ENCODE measurements at regions not wholly inside any gene's neighbourhood (a gene's known extent, or its start where the extent isn't known, plus 50 kb on each side); places are given as distances from the start of the nearest gene placed in this dataset.

GRCh38 chr6:156309017-156309416 lies 468.2 kb upstream of the ARID1B start:
- Histone ChIP-seq H3K27ac (ENCODE audit: control insufficient read depth, insufficient read depth, low read length) (no peak overlapping the region), H3K27me3 (ENCODE audit: control insufficient read depth, extremely low read depth, insufficient read depth, low read length) (no peaks in the 10 kb centered on the region), H3K9me1 (ENCODE audit: control insufficient read depth, extremely low read depth, insufficient read depth, low read length) (no peaks in the 10 kb centered on the region), H3K36me3 (ENCODE audit: control insufficient read depth in 2 of 2, extremely low read depth in 1 of 2, insufficient read depth in 2 of 2, low read length in 2 of 2) (no peaks in the 10 kb centered on the region), H3K79me2 (ENCODE audit: control insufficient read depth, insufficient read depth, low read length) (no peaks in the 10 kb centered on the region), H3K9me3 (ENCODE audit: control insufficient read depth, low read depth, low read length) (no peaks in the 10 kb centered on the region), H3K4me1 (ENCODE audit: control insufficient read depth, extremely low read depth, insufficient read depth, low read length) (no peaks in the 10 kb centered on the region), H3K4me2 (ENCODE audit: control insufficient read depth, extremely low read depth, insufficient read depth, low read depth, low read length) (no peak overlapping the region), H3K9ac (ENCODE audit: control insufficient read depth, extremely low read depth, insufficient read depth, low read length) (no peak overlapping the region), H4K20me1 (ENCODE audit: control insufficient read depth, extremely low read depth, insufficient read depth, low read length) (no peaks in the 10 kb centered on the region), H3K4me3 (ENCODE audit: control insufficient read depth in 2 of 3, extremely low read depth in 1 of 3, insufficient read depth in 2 of 3, low read depth in 1 of 3, low read length in 3 of 3) (no peak overlapping the region), H2AFZ (ENCODE audit: control insufficient read depth, low read length) (no peak overlapping the region)
- dilution Hi-C loops (cut with MboI; ENCODE audit: extremely low pct_ligation_motif_present, low sequenced_read_pairs), result no loop called here
- TF ChIP-seq CTCF (optimal IDR thresholded peaks at IDR 0.05 in 1 of 3, IDR thresholded peaks at IDR 0.05 in 1 of 3, conservative IDR thresholded peaks at IDR 0.05 in 1 of 3; ENCODE audit: extremely low read depth in 1 of 3, insufficient read depth in 2 of 3, low read length in 3 of 3) (no peak), EZH2 (IDR thresholded peaks at IDR 0.05; ENCODE audit: low read length) (no peak)
- FAIRE-seq (no peak), DNase-seq (ENCODE audit: low read depth, low spot score) (no peak)

DNA sequence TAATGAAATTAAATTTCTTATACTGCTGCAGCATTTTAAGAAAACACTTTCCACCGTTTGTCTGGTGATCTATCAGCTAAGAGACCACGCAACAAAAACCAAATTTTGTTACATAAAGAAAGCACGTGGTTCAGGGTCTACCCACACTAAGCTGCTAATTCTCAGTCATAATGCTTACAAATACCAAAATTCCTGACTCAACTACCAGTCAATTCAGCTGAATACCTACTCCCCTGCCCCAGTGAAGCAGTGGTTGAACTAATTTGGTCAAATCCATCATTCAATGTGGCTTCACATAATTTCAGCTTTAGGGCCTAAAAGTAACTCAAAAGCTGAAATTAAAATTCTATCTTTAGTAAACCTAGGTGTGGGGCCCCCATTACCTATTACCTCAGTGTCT lies 468.6 kb upstream of the ARID1B start:
- Histone ChIP-seq H3K27me3 (ENCODE audit: control insufficient read depth, extremely low read depth, insufficient read depth, low read length) (no peaks in the 10 kb centered on the region), H3K9me1 (ENCODE audit: control insufficient read depth, extremely low read depth, insufficient read depth, low read length) (no peaks in the 10 kb centered on the region), H4K20me1 (ENCODE audit: control insufficient read depth, extremely low read depth, insufficient read depth, low read length) (no peaks in the 10 kb centered on the region), H3K79me2 (ENCODE audit: control insufficient read depth, insufficient read depth, low read length) (no peaks in the 10 kb centered on the region), H3K4me2 (ENCODE audit: control insufficient read depth, extremely low read depth, insufficient read depth, low read depth, low read length) (no peak overlapping the region), H3K4me3 (ENCODE audit: control insufficient read depth in 2 of 3, extremely low read depth in 1 of 3, insufficient read depth in 2 of 3, low read depth in 1 of 3, low read length in 3 of 3) (no peak overlapping the region), H3K4me1 (ENCODE audit: control insufficient read depth, extremely low read depth, insufficient read depth, low read length) (no peaks in the 10 kb centered on the region), H3K27ac (ENCODE audit: control insufficient read depth, insufficient read depth, low read length) (no peak overlapping the region), H2AFZ (ENCODE audit: control insufficient read depth, low read length) (no peak overlapping the region), H3K9ac (ENCODE audit: control insufficient read depth, extremely low read depth, insufficient read depth, low read length) (no peak overlapping the region), H3K9me3 (ENCODE audit: control insufficient read depth, low read depth, low read length) (no peaks in the 10 kb centered on the region), H3K36me3 (ENCODE audit: control insufficient read depth in 2 of 2, extremely low read depth in 1 of 2, insufficient read depth in 2 of 2, low read length in 2 of 2) (no peaks in the 10 kb centered on the region)
- no peak for TF ChIP-seq CTCF (optimal IDR thresholded peaks at IDR 0.05 in 1 of 3, IDR thresholded peaks at IDR 0.05 in 1 of 3, conservative IDR thresholded peaks at IDR 0.05 in 1 of 3; ENCODE audit: extremely low read depth in 1 of 3, insufficient read depth in 2 of 3, low read length in 3 of 3)
- no peak for TF ChIP-seq EZH2 (IDR thresholded peaks at IDR 0.05; ENCODE audit: low read length)
- no peak for DNase-seq (ENCODE audit: low read depth, low spot score)
- FAIRE-seq, result no peak
- dilution Hi-C loops (cut with MboI; ENCODE audit: extremely low pct_ligation_motif_present, low sequenced_read_pairs), result no loop called here

Data from keratinocyte (primary cell).